Fibroblast of pulmonary artery (primary cell): ENCODE measurements at regions not wholly inside any gene's neighbourhood (a gene's known extent, or its start where the extent isn't known, plus 50 kb on each side); places are given as distances from the start of the nearest gene placed in this dataset.

ENCODE experiments used
- DNase-seq: peaks from one replicate; pipeline ENCODE4 v3.0.0-alpha.2; 2010; ENCODE audit warnings: low read depth
- H3K4me3 ChIP-seq: replicated peaks from 2 replicates; pipeline ENCODE4 v1.5.1; 2011; ENCODE audit warnings: low read depth, mild to moderate bottlenecking, control low read depth, low read length, moderate library complexity
- CTCF ChIP-seq: IDR thresholded peaks from 2 replicates; pipeline ENCODE4 v1.5.1; 2011; ENCODE audit warnings: mild to moderate bottlenecking, control low read depth, low read length, inconsistent platforms; ENCODE audit errors: missing control alignments

- TF ChIP-seq CTCF: no peak
- H3K4me3 ChIP-seq: no peak overlapping the region
- DNase-seq: no peak
These were observed 352.1 kb upstream of the SLITRK1 start for GRCh38 chr13:84234416-84234815.

- H3K4me3 ChIP-seq: no peak overlapping the region
These were observed 348.3 kb upstream of the SLITRK1 start for GRCh38 chr13:84230568-84230967.

GRCh38 chr13:84211048-84211447 lies 328.8 kb upstream of the SLITRK1 start:
- no peak overlapping the region for H3K4me3 ChIP-seq
- DNase-seq: no peak
- TF ChIP-seq CTCF: no peak

More at GRCh38 chr13:84230568-84230967, 348.3 kb upstream of the SLITRK1 start:
- TF ChIP-seq CTCF: no peak
- no peak for DNase-seq

- peak; percentile 24 for DNase-seq
- TF ChIP-seq CTCF: no peak
- H3K4me3 ChIP-seq: no peak overlapping the region
These were observed 326.1 kb upstream of the SLITRK1 start for GRCh38 chr13:84208246-84208910.

GRCh38 chr13:84207509-84207908 lies 325.2 kb upstream of the SLITRK1 start:
- H3K4me3 ChIP-seq: no peak overlapping the region
- no peak for TF ChIP-seq CTCF
- DNase-seq: no peak

- no peak overlapping the region for H3K4me3 ChIP-seq
- DNase-seq: no peak
- no peak for TF ChIP-seq CTCF
These were observed 318.7 kb upstream of the SLITRK1 start for GRCh38 chr13:84200971-84201370.

- TF ChIP-seq CTCF: no peak
- DNase-seq: peak; percentile 88
- no peak overlapping the region for H3K4me3 ChIP-seq
These were observed 309.9 kb upstream of the SLITRK1 start for GRCh38 chr13:84192125-84192524.
